HepG2 (cell line): ENCODE measurements at regions not wholly inside any gene's neighbourhood (a gene's known extent, or its start where the extent isn't known, plus 50 kb on each side); places are given as distances from the start of the nearest gene placed in this dataset.
"Not testable (repeated sequence)": the region's sequence is repeated elsewhere in the genome, so short reads cannot be mapped to it uniquely, and the experiment has no call there.

Experiments
- ATAC-seq: fragments of 200-7000 bp; cut with Tn5 transposase; 3 replicates; pipeline ENCODE4 v1.9.1; 2020; ENCODE audit warnings: mild to moderate bottlenecking, moderate library complexity
- BruUV-seq: library from RNA; stranded (reverse); fragments of 400-500 nt; replicated peaks from 2 replicates; lab custom pipeline; 2021; lab: Mats Ljungman, UMichigan
- CTCF ChIA-PET: fragments of 300-600 bp; formaldehyde crosslinking; extraction: SDS; loops from one replicate; lab custom pipeline; 2021; ENCODE audit warnings: low total read pairs, inconsistent platforms, low intra/inter-chr PET ratio; lab: Yijun Ruan, JAX
- POLR2A ChIA-PET: fragments of 350-600 bp; sonication (Branson Sonifier 250); formaldehyde crosslinking; loops from one replicate; lab custom pipeline; 2020; ENCODE audit warnings: antibody characterized with exemption, inconsistent platforms; lab: Yijun Ruan, JAX
- DNase-seq: peaks from one replicate; pipeline ENCODE4 v3.0.0-alpha.2; 2015; ENCODE audit warnings: low spot score
- FAIRE-seq: peaks from 3 replicates; lab custom pipeline; 2011; peaks lifted over from hg19 to GRCh38; lab: Jason Lieb, UNC
- H2AFZ ChIP-seq: one replicate; pipeline ENCODE4 v1.6.1; 2011; ENCODE audit warnings: low read length, inconsistent platforms
- H3K27ac ChIP-seq: fragments of 300-600 bp; 3 replicates; pipeline ENCODE4 v1.8.0; 2011; ENCODE audit warnings: mixed run types, mild to moderate bottlenecking, mixed read lengths, low read length, inconsistent platforms; ENCODE audit not compliant: insufficient read depth; ENCODE audit errors: extremely low read length
- H3K27me3 ChIP-seq, 2 experiments: fragments of 200-600 bp in 1 of 2; 2 replicates in 1 of 2; 3 replicates in 1 of 2; pipeline versions ENCODE4 v1.6.0 to v1.8.0; 2011; ENCODE audit warnings: low read length in 2 of 2, mild to moderate bottlenecking in 2 of 2, moderate library complexity in 2 of 2, inconsistent platforms in 1 of 2; ENCODE audit not compliant: insufficient read depth in 2 of 2, control insufficient read depth in 1 of 2
- H3K36me3 ChIP-seq, 2 experiments: fragments of 200-600 bp in 1 of 2; replicated peaks in 1 of 2; 2 replicates in 1 of 2; 3 replicates in 1 of 2; pipeline versions ENCODE4 v1.5.1 to v1.8.0; 2011; ENCODE audit warnings: low read length in 2 of 2, inconsistent platforms in 1 of 2; ENCODE audit not compliant: insufficient read depth in 2 of 2, control insufficient read depth in 1 of 2
- H3K4me1 ChIP-seq: 2 replicates; pipeline ENCODE4 v1.5.1; 2012; ENCODE audit warnings: low read length, inconsistent platforms; ENCODE audit not compliant: insufficient read depth
- H3K4me2 ChIP-seq: 2 replicates; pipeline ENCODE4 v1.6.0; 2011; ENCODE audit warnings: low read depth, low read length, inconsistent platforms
- H3K4me3 ChIP-seq, 3 experiments: fragments of 200-600 bp in 1 of 3; sonication (generic), shearing (Covaris generic) in 1 of 3; replicated peaks in 1 of 3; 2 replicates each; pipeline ENCODE4 v1.5.1; 2011 to 2016; ENCODE audit warnings: low read length in 3 of 3, inconsistent platforms in 2 of 3, low read depth in 2 of 3, mild to moderate bottlenecking in 2 of 3, control low read depth in 1 of 3, mixed read lengths in 1 of 3; ENCODE audit not compliant: insufficient read depth in 1 of 3
- H3K79me2 ChIP-seq: one replicate; pipeline ENCODE4 v1.6.1; 2011; ENCODE audit warnings: low read length, inconsistent platforms; ENCODE audit not compliant: insufficient read depth
- H3K9ac ChIP-seq: 2 replicates; pipeline ENCODE4 v1.6.0; 2011; ENCODE audit warnings: mild to moderate bottlenecking, low read depth, low read length, inconsistent platforms; ENCODE audit not compliant: insufficient read depth
- H3K9me3 ChIP-seq: 2 replicates; pipeline ENCODE4 v1.5.1; 2012; ENCODE audit warnings: mild to moderate bottlenecking, low read length
- H4K20me1 ChIP-seq: 2 replicates; pipeline ENCODE4 v1.6.0; 2011; ENCODE audit warnings: inconsistent platforms, mild to moderate bottlenecking, low read length, moderate library complexity; ENCODE audit not compliant: insufficient read depth
- CTCF ChIP-seq: sonication (generic); formaldehyde crosslinking; IDR thresholded peaks from 2 replicates; pipeline ENCODE4 v1.5.0; 2020; ENCODE audit warnings: mild to moderate bottlenecking, missing genetic modification reagents, moderate library complexity
- REST ChIP-seq, 2 experiments: IDR thresholded peaks; 2 replicates each; pipeline ENCODE4 v1.6.1; 2011 to 2012; ENCODE audit warnings: low read length in 2 of 2, borderline replicate concordance in 1 of 2, low read depth in 1 of 2, mild to moderate bottlenecking in 1 of 2, moderate library complexity in 1 of 2
- ZNF329 ChIP-seq: sonication (generic); formaldehyde crosslinking; IDR thresholded peaks from 2 replicates; pipeline ENCODE4 v1.9.0; 2021; ENCODE audit warnings: low read depth, mild to moderate bottlenecking, missing genetic modification reagents
- WGBS: methylation state at CpG from one replicate; pipeline ENCODE4 v1.1.6; 2017; ENCODE audit warnings: low lambda C conversion rate; 5-methylcytosine and 5-hydroxymethylcytosine counted together
- in situ Hi-C: cut with HindIII; loops from 2 replicates; pipeline ENCODE4 v1.10.0; 2017; ENCODE audit warnings: low pct_unique_long_range_greater_than_20kb; ENCODE audit not compliant: extremely low pct_ligation_motif_present
- intact Hi-C: fragments of 100-400 bp; cut with micrococcal nuclease; formaldehyde crosslinking; loops from one replicate; pipeline ENCODE4 v1.10.0; 2022; ENCODE audit not compliant: unreplicated experiment

GRCh38 chr12:131623404-131624368 lies 87.2 kb upstream of the SFSWAP start:
- H3K27me3 ChIP-seq, result peaks cover 10 to 51% of the 10 kb centered on the region in 2 experiments; a peak in 4 of 5 replicates
- CTCF ChIA-PET, POLR2A ChIA-PET, H3K4me2 ChIP-seq, H3K4me3 ChIP-seq, H3K79me2 ChIP-seq, H3K4me1 ChIP-seq, FAIRE-seq, DNase-seq, H4K20me1 ChIP-seq, H3K36me3 ChIP-seq, H3K9me3 ChIP-seq, H2AFZ ChIP-seq, BruUV-seq, H3K27ac ChIP-seq, H3K9ac ChIP-seq: not testable (repeated sequence)
- in situ Hi-C loops, result loop anchor here (25.0 kb wide), 1 partner anchor 389 kb away; no protein-coding TSS in a partner anchor
- TF ChIP-seq ZNF329 (CRISPR knock-in tag) (peak; percentile 95), CTCF (CRISPR knock-in tag) (peak; percentile 25), REST (IDR thresholded peaks at IDR 0.05; ENCODE audit: borderline replicate concordance in 1 of 2, low read depth in 1 of 2, low read length in 2 of 2) (peak in 1 of 2 experiments; percentile 44; a peak in 2 of 4 replicates)
- no CpG with 5 or more reads among the region's 15 CpGs for WGBS
- ATAC-seq, result peak; percentile 44
- intact Hi-C loops, result loop anchor here (5.0 kb wide), 1 partner anchor 276 kb away; no protein-coding TSS in a partner anchor

GRCh38 chr12:131624369-131624739 lies 86.5 kb upstream of the SFSWAP start:
- intact Hi-C loops (loop anchor here (5.0 kb wide), 1 partner anchor 277 kb away; no protein-coding TSS in a partner anchor), in situ Hi-C loops (loop anchor here (25.0 kb wide), 1 partner anchor 388 kb away; no protein-coding TSS in a partner anchor)
- POLR2A ChIA-PET, H4K20me1 ChIP-seq, CTCF ChIA-PET, DNase-seq, FAIRE-seq, H3K9ac ChIP-seq, ATAC-seq, H2AFZ ChIP-seq, H3K36me3 ChIP-seq, H3K4me2 ChIP-seq, H3K27ac ChIP-seq, H3K79me2 ChIP-seq, BruUV-seq, H3K9me3 ChIP-seq, H3K4me3 ChIP-seq, H3K4me1 ChIP-seq: not testable (repeated sequence)
- peaks cover 11 to 44% of the 10 kb centered on the region in 2 experiments; a peak in 4 of 5 replicates for H3K27me3 ChIP-seq
- 0% methylated on average over 1 of the region's 3 CpGs for WGBS
